ENCODE measurements at regions not wholly inside any gene's neighbourhood (a gene's known extent, or its start where the extent isn't known, plus 50 kb on each side); places are given as distances from the start of the nearest gene placed in this dataset.
"Not testable (repeated sequence)": the region's sequence is repeated elsewhere in the genome, so short reads cannot be mapped to it uniquely, and the experiment has no call there.

DNA sequence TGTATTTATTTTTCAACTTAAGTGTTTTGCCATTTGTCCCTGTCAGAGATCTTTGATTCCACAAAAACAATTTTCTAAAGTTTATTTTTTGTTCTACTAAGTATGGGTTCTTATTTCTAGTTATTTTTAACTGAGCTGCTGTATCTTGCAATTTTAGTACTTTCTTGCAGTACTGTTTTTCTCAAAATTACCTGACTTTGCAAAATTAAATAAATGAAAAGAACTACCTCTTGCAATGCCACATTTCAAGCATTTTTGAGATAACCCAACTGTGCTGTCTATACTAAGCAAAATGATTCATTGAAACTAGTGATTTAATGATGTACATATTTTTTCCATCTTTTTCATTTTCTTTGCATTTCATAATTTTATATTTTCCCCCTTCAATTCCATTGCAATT, 71.5 kb upstream of the ADGRL2 start:
- Histone ChIP-seq H2AFZ (ENCODE audit: low read length) (no peak overlapping the region), H4K20me1 (ENCODE audit: insufficient read depth, low read length) (no peaks in the 10 kb centered on the region), H3K4me2 (ENCODE audit: low read length) (no peak overlapping the region), H3K4me1 (ENCODE audit: insufficient read depth, low read length, poor library complexity, severe bottlenecking) (no peaks in the 10 kb centered on the region), H3K27ac (ENCODE audit: low read depth, low read length, poor library complexity, severe bottlenecking) (no peak overlapping the region), H3K79me2 (ENCODE audit: insufficient read depth, low read depth, low read length) (no peaks in the 10 kb centered on the region), H3K4me3 (ENCODE audit: low read depth, low read length, poor library complexity, severe bottlenecking) (no peak overlapping the region), H3K36me3 (ENCODE audit: insufficient read depth, low read length) (no peaks in the 10 kb centered on the region), H3K9me2 (ENCODE audit: insufficient read depth, low read length) (no peaks in the 10 kb centered on the region), H3K9me3 (ENCODE audit: low read length) (no peaks in the 10 kb centered on the region)
- ChIA-PET CTCF (ENCODE audit: unreplicated experiment) (no interaction called here), POLR2A (no interaction called here)
- DNase-seq (ENCODE audit: low spot score): no peak
- intact Hi-C loops (cut with micrococcal nuclease; ENCODE audit: unreplicated experiment): no loop called here
- no TSS peak for BruUV-seq (replicated peaks)
- TF ChIP-seq, protein P1, sequence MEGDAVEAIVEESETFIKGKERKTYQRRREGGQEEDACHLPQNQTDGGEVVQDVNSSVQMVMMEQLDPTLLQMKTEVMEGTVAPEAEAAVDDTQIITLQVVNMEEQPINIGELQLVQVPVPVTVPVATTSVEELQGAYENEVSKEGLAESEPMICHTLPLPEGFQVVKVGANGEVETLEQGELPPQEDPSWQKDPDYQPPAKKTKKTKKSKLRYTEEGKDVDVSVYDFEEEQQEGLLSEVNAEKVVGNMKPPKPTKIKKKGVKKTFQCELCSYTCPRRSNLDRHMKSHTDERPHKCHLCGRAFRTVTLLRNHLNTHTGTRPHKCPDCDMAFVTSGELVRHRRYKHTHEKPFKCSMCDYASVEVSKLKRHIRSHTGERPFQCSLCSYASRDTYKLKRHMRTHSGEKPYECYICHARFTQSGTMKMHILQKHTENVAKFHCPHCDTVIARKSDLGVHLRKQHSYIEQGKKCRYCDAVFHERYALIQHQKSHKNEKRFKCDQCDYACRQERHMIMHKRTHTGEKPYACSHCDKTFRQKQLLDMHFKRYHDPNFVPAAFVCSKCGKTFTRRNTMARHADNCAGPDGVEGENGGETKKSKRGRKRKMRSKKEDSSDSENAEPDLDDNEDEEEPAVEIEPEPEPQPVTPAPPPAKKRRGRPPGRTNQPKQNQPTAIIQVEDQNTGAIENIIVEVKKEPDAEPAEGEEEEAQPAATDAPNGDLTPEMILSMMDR (conservative IDR thresholded peaks at IDR 0.05; ENCODE audit: low read length): no peak
- no peak for TF ChIP-seq EZH2phosphoT487 (IDR thresholded peaks at IDR 0.05; ENCODE audit: borderline replicate concordance, low read depth, low read length)

DNA sequence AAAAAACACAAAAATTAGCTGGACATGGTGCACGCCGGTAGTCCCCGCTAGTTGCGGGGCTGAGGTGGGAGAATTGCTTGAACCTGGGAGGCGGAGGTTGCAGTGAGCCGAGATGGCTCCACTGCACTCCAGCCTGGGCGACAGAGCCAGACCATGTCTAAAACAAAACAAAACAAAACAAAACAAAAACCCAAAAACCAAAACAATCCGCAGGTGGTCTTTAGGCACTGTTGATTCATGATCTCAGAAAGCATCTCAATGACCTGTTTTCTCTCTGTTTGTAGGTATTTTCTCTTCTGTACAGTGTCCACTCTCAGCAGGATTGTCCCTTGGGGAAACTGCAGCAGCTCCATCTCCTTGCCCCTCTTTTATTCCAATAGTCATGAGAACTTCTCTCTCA, 74.9 kb upstream of the ADGRL2 start:
- BruUV-seq (replicated peaks): no TSS peak
- H3K9me3 ChIP-seq (ENCODE audit: low read length): no peaks in the 10 kb centered on the region
- H3K4me3 ChIP-seq (ENCODE audit: low read depth, low read length, poor library complexity, severe bottlenecking): no peak overlapping the region
- H3K79me2 ChIP-seq (ENCODE audit: insufficient read depth, low read depth, low read length): no peaks in the 10 kb centered on the region
- no peaks in the 10 kb centered on the region for H4K20me1 ChIP-seq (ENCODE audit: insufficient read depth, low read length)
- no peaks in the 10 kb centered on the region for H3K36me3 ChIP-seq (ENCODE audit: insufficient read depth, low read length)
- no peak overlapping the region for H3K4me2 ChIP-seq (ENCODE audit: low read length)
- no peak overlapping the region for H3K27ac ChIP-seq (ENCODE audit: low read depth, low read length, poor library complexity, severe bottlenecking)
- TF ChIP-seq, protein P1 (conservative IDR thresholded peaks at IDR 0.05; ENCODE audit: low read length): no peak
- no peak for TF ChIP-seq EZH2phosphoT487 (IDR thresholded peaks at IDR 0.05; ENCODE audit: borderline replicate concordance, low read depth, low read length)
- no peaks in the 10 kb centered on the region for H3K9me2 ChIP-seq (ENCODE audit: insufficient read depth, low read length)
- DNase-seq (ENCODE audit: low spot score): no peak
- H2AFZ ChIP-seq (ENCODE audit: low read length): no peak overlapping the region
- intact Hi-C loops (cut with micrococcal nuclease; ENCODE audit: unreplicated experiment): no loop called here
- ChIA-PET POLR2A (no interaction called here), CTCF (ENCODE audit: unreplicated experiment) (no interaction called here)
- no peaks in the 10 kb centered on the region for H3K4me1 ChIP-seq (ENCODE audit: insufficient read depth, low read length, poor library complexity, severe bottlenecking)

DNA sequence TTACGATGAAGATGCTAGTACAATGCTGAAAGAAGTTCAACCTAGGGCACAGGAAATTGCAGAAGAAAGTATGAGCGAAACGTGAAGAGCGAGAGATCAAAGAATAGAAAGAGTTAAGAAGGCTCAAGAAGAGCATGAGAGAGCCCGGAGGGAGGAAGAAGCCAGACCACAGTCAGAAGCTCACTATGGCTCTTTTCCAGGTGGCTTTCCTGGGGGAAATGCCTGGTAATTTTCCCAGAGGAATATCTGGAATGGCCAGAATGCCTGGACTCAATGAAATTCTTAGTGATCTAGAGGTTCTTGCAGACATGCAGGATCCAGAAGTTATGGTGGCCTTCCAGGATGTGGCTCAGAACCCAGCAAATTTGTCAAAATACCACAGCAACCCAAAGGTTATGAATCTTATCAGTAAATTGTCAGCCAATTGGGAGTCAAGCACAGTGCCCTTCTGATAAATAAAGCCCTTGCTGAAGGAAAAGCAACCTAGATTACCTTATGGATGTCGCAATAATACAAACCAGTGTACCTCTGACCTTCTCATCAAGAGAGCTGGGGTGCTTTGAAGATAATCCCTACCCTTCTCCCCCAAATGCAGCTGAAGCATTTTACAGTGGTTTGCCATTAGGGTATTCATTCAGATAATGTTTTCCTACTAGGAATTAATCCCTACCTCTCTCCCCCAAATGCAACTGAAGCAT, 78.0 kb upstream of the ADGRL2 start:
- CTCF ChIA-PET (ENCODE audit: unreplicated experiment); intact Hi-C loops (cut with micrococcal nuclease; ENCODE audit: unreplicated experiment); H4K20me1 ChIP-seq (ENCODE audit: insufficient read depth, low read length); DNase-seq (ENCODE audit: low spot score); H3K4me3 ChIP-seq (ENCODE audit: low read depth, low read length, poor library complexity, severe bottlenecking); H3K9me2 ChIP-seq (ENCODE audit: insufficient read depth, low read length); H3K4me1 ChIP-seq (ENCODE audit: insufficient read depth, low read length, poor library complexity, severe bottlenecking); H3K9me3 ChIP-seq (ENCODE audit: low read length); H3K36me3 ChIP-seq (ENCODE audit: insufficient read depth, low read length); H3K27ac ChIP-seq (ENCODE audit: low read depth, low read length, poor library complexity, severe bottlenecking); H2AFZ ChIP-seq (ENCODE audit: low read length); BruUV-seq (replicated peaks); H3K79me2 ChIP-seq (ENCODE audit: insufficient read depth, low read depth, low read length); H3K4me2 ChIP-seq (ENCODE audit: low read length): not testable (repeated sequence)
- POLR2A ChIA-PET: interaction anchor here (0.6 kb wide), 1 partner anchor 48 kb away, joined by 3 read pairs; no protein-coding TSS in a partner anchor

DNA sequence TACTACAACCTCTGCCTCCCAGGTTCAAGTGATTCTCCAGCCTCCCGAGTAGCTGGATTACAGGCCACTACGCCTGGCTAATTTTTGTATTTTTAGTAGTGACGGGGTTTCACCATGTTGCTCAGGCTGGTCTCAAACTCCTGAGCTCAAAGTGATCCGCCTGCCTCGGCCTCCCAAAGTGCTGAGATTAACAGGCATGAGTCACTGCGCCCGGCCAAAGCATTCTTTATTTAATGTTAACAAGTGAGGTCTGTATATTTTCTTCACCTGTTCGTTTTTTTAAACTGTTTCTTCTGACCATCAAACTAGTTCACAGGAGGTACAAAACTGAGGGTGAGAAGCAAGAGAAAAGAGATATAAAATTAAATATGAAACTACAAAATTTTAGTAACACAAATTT, 80.5 kb upstream of the ADGRL2 start:
- intact Hi-C loops (cut with micrococcal nuclease; ENCODE audit: unreplicated experiment); H3K9me3 ChIP-seq (ENCODE audit: low read length): not testable (repeated sequence)

More for the DNA sequence above, 80.5 kb upstream of the ADGRL2 start:
- DNase-seq (ENCODE audit: low spot score); CTCF ChIA-PET (ENCODE audit: unreplicated experiment); H3K4me2 ChIP-seq (ENCODE audit: low read length); H3K79me2 ChIP-seq (ENCODE audit: insufficient read depth, low read depth, low read length); H3K27ac ChIP-seq (ENCODE audit: low read depth, low read length, poor library complexity, severe bottlenecking); H2AFZ ChIP-seq (ENCODE audit: low read length); H3K9me2 ChIP-seq (ENCODE audit: insufficient read depth, low read length); BruUV-seq (replicated peaks); H4K20me1 ChIP-seq (ENCODE audit: insufficient read depth, low read length); H3K4me3 ChIP-seq (ENCODE audit: low read depth, low read length, poor library complexity, severe bottlenecking); H3K4me1 ChIP-seq (ENCODE audit: insufficient read depth, low read length, poor library complexity, severe bottlenecking); H3K36me3 ChIP-seq (ENCODE audit: insufficient read depth, low read length): not testable (repeated sequence)
- POLR2A ChIA-PET: interaction anchor here (0.6 to 0.7 kb wide), 2 partner anchors 106 to 616 kb away, joined by 3 read pairs; no protein-coding TSS in a partner anchor
